HL-60 (cell line): ENCODE measurements at regions not wholly inside any gene's neighbourhood (a gene's known extent, or its start where the extent isn't known, plus 50 kb on each side); places are given as distances from the start of the nearest gene placed in this dataset.

Experiments
- CTCF ChIP-seq: IDR thresholded peaks from one replicate; pipeline ENCODE4 v1.5.1; 2011; ENCODE audit warnings: low read length, control low read depth, inconsistent platforms; ENCODE audit not compliant: insufficient read depth
- GABPA ChIP-seq: IDR thresholded peaks from 2 replicates; pipeline ENCODE4 v1.6.1; 2012; ENCODE audit warnings: low read depth
- POLR2AphosphoS5 ChIP-seq: IDR thresholded peaks from 2 replicates; pipeline ENCODE4 v1.6.1; 2012; ENCODE audit warnings: low read depth
- SPI1 ChIP-seq: IDR thresholded peaks from 2 replicates; pipeline ENCODE4 v1.6.1; 2012; ENCODE audit warnings: low read depth, mild to moderate bottlenecking, borderline replicate concordance

- TF ChIP-seq CTCF (no peak), POLR2AphosphoS5 (no peak), SPI1 (no peak), GABPA (no peak)
Measured at GRCh38 chr4:111453216-111453615, 692.0 kb upstream of the FAM241A start.
